GM19351 (cell line): ENCODE measurements at regions not wholly inside any gene's neighbourhood (a gene's known extent, or its start where the extent isn't known, plus 50 kb on each side); places are given as distances from the start of the nearest gene placed in this dataset.
"Not testable (repeated sequence)": the region's sequence is repeated elsewhere in the genome, so short reads cannot be mapped to it uniquely, and the experiment has no call there.

Experiments
- ATAC-seq: cut with Tn5 transposase; IDR thresholded peaks from one replicate; pipeline ENCODE4 v1.9.1; 2021; ENCODE audit warnings: mild to moderate bottlenecking, moderate library complexity; ENCODE audit not compliant: unreplicated experiment

- no peak for ATAC-seq
Observed at GRCh38 chr13:88670509-88670908, 999.3 kb downstream of the SLITRK5 start.

GRCh38 chr13:88674841-88675240 lies 1003.7 kb downstream of the SLITRK5 start:
- no peak for ATAC-seq

- ATAC-seq: no peak
Observed at GRCh38 chr13:88675347-88675996, 1004.3 kb downstream of the SLITRK5 start.

- no peak for ATAC-seq
Observed at GRCh38 chr13:88676016-88676415, 1004.8 kb downstream of the SLITRK5 start.

- no peak for ATAC-seq
Observed at GRCh38 chr13:88685459-88685858, 1014.3 kb downstream of the SLITRK5 start.

- no peak for ATAC-seq
Observed at GRCh38 chr13:88701551-88701950, 1030.4 kb downstream of the SLITRK5 start.

GRCh38 chr13:88704600-88705275 lies 1033.6 kb downstream of the SLITRK5 start:
- ATAC-seq: no peak

GRCh38 chr13:88707646-88708045 lies 1036.5 kb downstream of the SLITRK5 start:
- ATAC-seq: no peak

- no peak for ATAC-seq
Observed at GRCh38 chr13:88717946-88718345, 1046.8 kb downstream of the SLITRK5 start.

GRCh38 chr13:88718781-88719180 lies 1047.6 kb downstream of the SLITRK5 start:
- no peak for ATAC-seq

- ATAC-seq: no peak
Observed at GRCh38 chr13:88726075-88726474, 1054.9 kb downstream of the SLITRK5 start.

GRCh38 chr13:88727236-88727635 lies 1056.1 kb downstream of the SLITRK5 start:
- not testable (repeated sequence) for ATAC-seq

- no peak for ATAC-seq
Observed at GRCh38 chr13:88729605-88730004, 1058.4 kb downstream of the SLITRK5 start.

- ATAC-seq: no peak
Observed at GRCh38 chr13:88736026-88736425, 1064.9 kb downstream of the SLITRK5 start.

- no peak for ATAC-seq
Observed at GRCh38 chr13:88739195-88739594, 1068.0 kb downstream of the SLITRK5 start.

- ATAC-seq: no peak
Observed at GRCh38 chr13:88744289-88744688, 1073.1 kb downstream of the SLITRK5 start.

GRCh38 chr13:88745011-88745410 lies 1073.8 kb downstream of the SLITRK5 start:
- ATAC-seq: no peak

GRCh38 chr13:88752041-88752440 lies 1080.9 kb downstream of the SLITRK5 start:
- ATAC-seq: no peak

GRCh38 chr13:88754141-88754540 lies 1083.0 kb downstream of the SLITRK5 start:
- ATAC-seq: no peak

- no peak for ATAC-seq
Observed at GRCh38 chr13:88761145-88761544, 1090.0 kb downstream of the SLITRK5 start.

GRCh38 chr13:88764103-88764502 lies 1092.9 kb downstream of the SLITRK5 start:
- no peak for ATAC-seq

- no peak for ATAC-seq
Observed at GRCh38 chr13:88800505-88800904, 1129.3 kb downstream of the SLITRK5 start.

- no peak for ATAC-seq
Observed at GRCh38 chr13:88801361-88801760, 1130.2 kb downstream of the SLITRK5 start.
